ENCODE measurements at regions not wholly inside any gene's neighbourhood (a gene's known extent, or its start where the extent isn't known, plus 50 kb on each side); places are given as distances from the start of the nearest gene placed in this dataset.

- no peak for TF ChIP-seq POLR2A (IDR thresholded peaks at IDR 0.05)
- TF ChIP-seq CTCF (IDR thresholded peaks at IDR 0.05): no peak
Observed at GRCh38 chr1:80413969-80414368, 1386.8 kb upstream of the ADGRL2 start.

All from breast epithelium (tissue), 3 donors.